HG02763 (cell line): ENCODE measurements at regions not wholly inside any gene's neighbourhood (a gene's known extent, or its start where the extent isn't known, plus 50 kb on each side); places are given as distances from the start of the nearest gene placed in this dataset.

Source experiments
- ATAC-seq: cut with Tn5 transposase; IDR thresholded peaks from one replicate; pipeline ENCODE4 v1.9.1; 2021; ENCODE audit warnings: mild to moderate bottlenecking, moderate library complexity; ENCODE audit not compliant: unreplicated experiment

GRCh38 chr12:92003701-92004100, 141.9 kb downstream of the BTG1 start:
- no peak for ATAC-seq

GRCh38 chr12:92002673-92003382, 142.8 kb downstream of the BTG1 start:
- ATAC-seq = no peak

- ATAC-seq = no peak
Measured at GRCh38 chr12:92002195-92002649, 143.4 kb downstream of the BTG1 start.

- no peak for ATAC-seq
Measured at GRCh38 chr12:92000597-92000996, 145.0 kb downstream of the BTG1 start.

GRCh38 chr12:91999823-92000222, 145.8 kb downstream of the BTG1 start:
- ATAC-seq = no peak

- ATAC-seq = no peak
Measured at GRCh38 chr12:91998316-91998715, 147.3 kb downstream of the BTG1 start.

GRCh38 chr12:91994208-91994797, 151.3 kb downstream of the BTG1 start:
- ATAC-seq = no peak

- ATAC-seq = no peak
Measured at GRCh38 chr12:91993287-91994017, 152.2 kb downstream of the BTG1 start.

- ATAC-seq = no peak
Measured at GRCh38 chr12:91991399-91992187, 154.1 kb downstream of the BTG1 start.

- no peak for ATAC-seq
Measured at GRCh38 chr12:91990525-91990924, 155.1 kb downstream of the BTG1 start.

GRCh38 chr12:91989143-91989542, 156.5 kb downstream of the BTG1 start:
- no peak for ATAC-seq

GRCh38 chr12:91988086-91988923, 157.3 kb downstream of the BTG1 start:
- ATAC-seq = no peak

GRCh38 chr12:91986084-91986483, 159.6 kb downstream of the BTG1 start:
- ATAC-seq = no peak

- no peak for ATAC-seq
Measured at GRCh38 chr12:91985002-91985787, 160.5 kb downstream of the BTG1 start.

GRCh38 chr12:91984556-91984955, 161.1 kb downstream of the BTG1 start:
- no peak for ATAC-seq

GRCh38 chr12:91983935-91984334, 161.7 kb downstream of the BTG1 start:
- no peak for ATAC-seq

- no peak for ATAC-seq
Measured at GRCh38 chr12:91982946-91983345, 162.7 kb downstream of the BTG1 start.

GRCh38 chr12:91980389-91980821, 165.2 kb downstream of the BTG1 start:
- ATAC-seq = no peak

- no peak for ATAC-seq
Measured at GRCh38 chr12:91978143-91978542, 167.5 kb downstream of the BTG1 start.
